SK-N-SH treated with all-trans-retinoic acid at 6 μM for 48 hours (cell line): ENCODE measurements at regions not wholly inside any gene's neighbourhood (a gene's known extent, or its start where the extent isn't known, plus 50 kb on each side); places are given as distances from the start of the nearest gene placed in this dataset.

Experiments used
- SNAI2 ChIP-seq: fragments of 250-450 bp; sonication (Bioruptor Pico); IDR thresholded peaks from 2 replicates; pipeline ENCODE4 v1.5.0; 2020; ENCODE audit warnings: mild to moderate bottlenecking, moderate library complexity
- ZC3H10 ChIP-seq: fragments of 250-450 bp; sonication (Bioruptor Pico); IDR thresholded peaks from 2 replicates; pipeline ENCODE4 v1.5.1; 2021; ENCODE audit warnings: mild to moderate bottlenecking, moderate library complexity
- TF ChIP-seq, protein P1 (sequence below): fragments of 250-450 bp; sonication (Bioruptor Pico); IDR thresholded peaks from 2 replicates; pipeline ENCODE4 v1.8.0; 2020; ENCODE audit warnings: mild to moderate bottlenecking, moderate library complexity, borderline replicate concordance
- TF ChIP-seq, protein P2 (sequence below): fragments of 250-450 bp; sonication (Bioruptor Pico); IDR thresholded peaks from 2 replicates; pipeline ENCODE4 v1.5.1; 2021; ENCODE audit warnings: mild to moderate bottlenecking, moderate library complexity

DNA sequence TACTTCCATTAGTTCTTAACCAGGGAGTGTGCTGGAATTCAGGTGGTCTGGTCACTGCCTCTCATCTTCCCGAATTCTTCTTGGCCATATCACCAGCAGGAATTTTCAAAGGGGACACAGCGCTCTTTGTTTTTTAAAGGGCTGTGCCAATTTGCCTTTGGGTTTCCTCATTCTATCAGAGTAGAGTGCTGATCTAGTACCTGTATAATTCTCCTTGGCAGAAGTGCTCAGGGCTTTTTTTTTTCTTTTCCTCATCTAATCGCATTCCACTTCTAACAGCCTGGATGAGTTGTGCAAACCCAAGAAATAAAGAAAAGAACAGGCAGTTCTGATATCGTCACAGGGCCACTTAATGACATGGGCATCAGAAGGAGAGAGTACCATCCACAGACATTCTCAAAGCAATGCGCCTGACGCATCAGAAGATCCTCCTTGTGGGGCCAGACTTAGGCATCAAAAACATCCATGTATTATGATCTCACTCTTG, 121.0 kb downstream of the ASB7 start:
- TF ChIP-seq ZC3H10 (CRISPR knock-in tag), result no peak
- no peak for TF ChIP-seq SNAI2 (CRISPR knock-in tag)
- TF ChIP-seq, protein P1, sequence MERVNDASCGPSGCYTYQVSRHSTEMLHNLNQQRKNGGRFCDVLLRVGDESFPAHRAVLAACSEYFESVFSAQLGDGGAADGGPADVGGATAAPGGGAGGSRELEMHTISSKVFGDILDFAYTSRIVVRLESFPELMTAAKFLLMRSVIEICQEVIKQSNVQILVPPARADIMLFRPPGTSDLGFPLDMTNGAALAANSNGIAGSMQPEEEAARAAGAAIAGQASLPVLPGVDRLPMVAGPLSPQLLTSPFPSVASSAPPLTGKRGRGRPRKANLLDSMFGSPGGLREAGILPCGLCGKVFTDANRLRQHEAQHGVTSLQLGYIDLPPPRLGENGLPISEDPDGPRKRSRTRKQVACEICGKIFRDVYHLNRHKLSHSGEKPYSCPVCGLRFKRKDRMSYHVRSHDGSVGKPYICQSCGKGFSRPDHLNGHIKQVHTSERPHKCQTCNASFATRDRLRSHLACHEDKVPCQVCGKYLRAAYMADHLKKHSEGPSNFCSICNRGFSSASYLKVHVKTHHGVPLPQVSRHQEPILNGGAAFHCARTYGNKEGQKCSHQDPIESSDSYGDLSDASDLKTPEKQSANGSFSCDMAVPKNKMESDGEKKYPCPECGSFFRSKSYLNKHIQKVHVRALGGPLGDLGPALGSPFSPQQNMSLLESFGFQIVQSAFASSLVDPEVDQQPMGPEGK (CRISPR knock-in tag), result no peak
- TF ChIP-seq, protein P2, sequence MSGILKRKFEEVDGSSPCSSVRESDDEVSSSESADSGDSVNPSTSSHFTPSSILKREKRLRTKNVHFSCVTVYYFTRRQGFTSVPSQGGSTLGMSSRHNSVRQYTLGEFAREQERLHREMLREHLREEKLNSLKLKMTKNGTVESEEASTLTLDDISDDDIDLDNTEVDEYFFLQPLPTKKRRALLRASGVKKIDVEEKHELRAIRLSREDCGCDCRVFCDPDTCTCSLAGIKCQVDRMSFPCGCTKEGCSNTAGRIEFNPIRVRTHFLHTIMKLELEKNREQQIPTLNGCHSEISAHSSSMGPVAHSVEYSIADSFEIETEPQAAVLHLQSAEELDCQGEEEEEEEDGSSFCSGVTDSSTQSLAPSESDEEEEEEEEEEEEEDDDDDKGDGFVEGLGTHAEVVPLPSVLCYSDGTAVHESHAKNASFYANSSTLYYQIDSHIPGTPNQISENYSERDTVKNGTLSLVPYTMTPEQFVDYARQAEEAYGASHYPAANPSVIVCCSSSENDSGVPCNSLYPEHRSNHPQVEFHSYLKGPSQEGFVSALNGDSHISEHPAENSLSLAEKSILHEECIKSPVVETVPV (CRISPR knock-in tag), result no peak
